ENCODE measurements at regions not wholly inside any gene's neighbourhood (a gene's known extent, or its start where the extent isn't known, plus 50 kb on each side); places are given as distances from the start of the nearest gene placed in this dataset.

- H3K79me2 ChIP-seq (replicated peaks; ENCODE audit: insufficient read depth), result no peaks in the 10 kb centered on the region
- ATAC-seq (no peak), DNase-seq (ENCODE audit: low spot score) (no peak)
- no peaks in the 10 kb centered on the region for H3K27me3 Mint-ChIP-seq (ENCODE audit: insufficient read depth, low read depth, poor library complexity)
- TF ChIP-seq ZNF331 (CRISPR knock-in tag; IDR thresholded peaks at IDR 0.05; ENCODE audit: low read depth) (no peak), CREB1 (CRISPR knock-in tag; IDR thresholded peaks at IDR 0.05; ENCODE audit: low read depth) (no peak), POLR2AphosphoS5 (IDR thresholded peaks at IDR 0.05; ENCODE audit: low read depth) (no peak), EZH2phosphoT487 (IDR thresholded peaks at IDR 0.05; ENCODE audit: unreplicated experiment) (no peak)
- TF ChIP-seq, protein P1, sequence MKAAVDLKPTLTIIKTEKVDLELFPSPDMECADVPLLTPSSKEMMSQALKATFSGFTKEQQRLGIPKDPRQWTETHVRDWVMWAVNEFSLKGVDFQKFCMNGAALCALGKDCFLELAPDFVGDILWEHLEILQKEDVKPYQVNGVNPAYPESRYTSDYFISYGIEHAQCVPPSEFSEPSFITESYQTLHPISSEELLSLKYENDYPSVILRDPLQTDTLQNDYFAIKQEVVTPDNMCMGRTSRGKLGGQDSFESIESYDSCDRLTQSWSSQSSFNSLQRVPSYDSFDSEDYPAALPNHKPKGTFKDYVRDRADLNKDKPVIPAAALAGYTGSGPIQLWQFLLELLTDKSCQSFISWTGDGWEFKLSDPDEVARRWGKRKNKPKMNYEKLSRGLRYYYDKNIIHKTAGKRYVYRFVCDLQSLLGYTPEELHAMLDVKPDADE (IDR thresholded peaks at IDR 0.05), result no peak
- no peak overlapping the region for H3K4me2 ChIP-seq
- no peaks in the 10 kb centered on the region for H3K4me1 ChIP-seq (ENCODE audit: insufficient read depth)
- no peaks in the 10 kb centered on the region for H3K4me1 Mint-ChIP-seq
- H4K20me1 ChIP-seq (replicated peaks; ENCODE audit: insufficient read depth), result no peaks in the 10 kb centered on the region
- H2AFZ ChIP-seq, result no peak overlapping the region
- H3K9me3 Mint-ChIP-seq, result no peaks in the 10 kb centered on the region; the same call in 1 of the 3 replicates
- H3K27ac ChIP-seq (ENCODE audit: low read depth), result no peak overlapping the region
- no peaks in the 10 kb centered on the region for H3F3A ChIP-seq (replicated peaks; ENCODE audit: low read depth)
- H3K9me2 ChIP-seq (ENCODE audit: insufficient read depth), result peaks cover 3% of the 10 kb centered on the region; the same call in 1 of the 2 replicates
- H3K36me3 Mint-ChIP-seq (ENCODE audit: low read depth), result no peaks in the 10 kb centered on the region
- H3K36me3 ChIP-seq (ENCODE audit: insufficient read depth), result no peaks in the 10 kb centered on the region
- no peak overlapping the region for H3K4me3 Mint-ChIP-seq
- H3K27ac Mint-ChIP-seq, result no peak overlapping the region
- H3K27me3 ChIP-seq (ENCODE audit: insufficient read depth), result no peaks in the 10 kb centered on the region
- H3K4me3 ChIP-seq, result no peak overlapping the region
Measured at GRCh38 chr1:90417126-90417525, 300.0 kb downstream of the BARHL2 start.

- Histone ChIP-seq H3K79me2 (replicated peaks; ENCODE audit: insufficient read depth) (no peaks in the 10 kb centered on the region), H3K9me2 (ENCODE audit: insufficient read depth) (peaks cover 3% of the 10 kb centered on the region), H3K4me3 (no peak overlapping the region), H3K36me3 (ENCODE audit: insufficient read depth) (no peaks in the 10 kb centered on the region), H4K20me1 (replicated peaks; ENCODE audit: insufficient read depth) (no peaks in the 10 kb centered on the region), H2AFZ (no peak overlapping the region), H3K27me3 (ENCODE audit: insufficient read depth) (no peaks in the 10 kb centered on the region), H3K4me2 (no peak overlapping the region), H3F3A (replicated peaks; ENCODE audit: low read depth) (no peaks in the 10 kb centered on the region), H3K27ac (ENCODE audit: low read depth) (no peak overlapping the region), H3K4me1 (ENCODE audit: insufficient read depth) (no peaks in the 10 kb centered on the region)
- Mint-ChIP-seq H3K27me3 (ENCODE audit: insufficient read depth, low read depth, poor library complexity) (peaks cover 3% of the 10 kb centered on the region), H3K27ac (no peak overlapping the region), H3K4me1 (no peaks in the 10 kb centered on the region), H3K36me3 (ENCODE audit: low read depth) (no peaks in the 10 kb centered on the region), H3K4me3 (no peak overlapping the region), H3K9me3 (no peaks in the 10 kb centered on the region; the same call in 2 of the 3 replicates)
- TF ChIP-seq, protein P2, sequence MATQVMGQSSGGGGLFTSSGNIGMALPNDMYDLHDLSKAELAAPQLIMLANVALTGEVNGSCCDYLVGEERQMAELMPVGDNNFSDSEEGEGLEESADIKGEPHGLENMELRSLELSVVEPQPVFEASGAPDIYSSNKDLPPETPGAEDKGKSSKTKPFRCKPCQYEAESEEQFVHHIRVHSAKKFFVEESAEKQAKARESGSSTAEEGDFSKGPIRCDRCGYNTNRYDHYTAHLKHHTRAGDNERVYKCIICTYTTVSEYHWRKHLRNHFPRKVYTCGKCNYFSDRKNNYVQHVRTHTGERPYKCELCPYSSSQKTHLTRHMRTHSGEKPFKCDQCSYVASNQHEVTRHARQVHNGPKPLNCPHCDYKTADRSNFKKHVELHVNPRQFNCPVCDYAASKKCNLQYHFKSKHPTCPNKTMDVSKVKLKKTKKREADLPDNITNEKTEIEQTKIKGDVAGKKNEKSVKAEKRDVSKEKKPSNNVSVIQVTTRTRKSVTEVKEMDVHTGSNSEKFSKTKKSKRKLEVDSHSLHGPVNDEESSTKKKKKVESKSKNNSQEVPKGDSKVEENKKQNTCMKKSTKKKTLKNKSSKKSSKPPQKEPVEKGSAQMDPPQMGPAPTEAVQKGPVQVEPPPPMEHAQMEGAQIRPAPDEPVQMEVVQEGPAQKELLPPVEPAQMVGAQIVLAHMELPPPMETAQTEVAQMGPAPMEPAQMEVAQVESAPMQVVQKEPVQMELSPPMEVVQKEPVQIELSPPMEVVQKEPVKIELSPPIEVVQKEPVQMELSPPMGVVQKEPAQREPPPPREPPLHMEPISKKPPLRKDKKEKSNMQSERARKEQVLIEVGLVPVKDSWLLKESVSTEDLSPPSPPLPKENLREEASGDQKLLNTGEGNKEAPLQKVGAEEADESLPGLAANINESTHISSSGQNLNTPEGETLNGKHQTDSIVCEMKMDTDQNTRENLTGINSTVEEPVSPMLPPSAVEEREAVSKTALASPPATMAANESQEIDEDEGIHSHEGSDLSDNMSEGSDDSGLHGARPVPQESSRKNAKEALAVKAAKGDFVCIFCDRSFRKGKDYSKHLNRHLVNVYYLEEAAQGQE (IDR thresholded peaks at IDR 0.05; ENCODE audit: unreplicated experiment), result no peak
- TF ChIP-seq CTCF (conservative IDR thresholded peaks at IDR 0.05; ENCODE audit: low read depth in 2 of 2), result no peak
- DNase-seq (ENCODE audit: low spot score) (no peak), ATAC-seq (no peak)
Measured at GRCh38 chr1:90414201-90414600, 302.9 kb downstream of the BARHL2 start.

Measured in GM23338 (cell line).